H1 (cell line): ENCODE measurements at regions not wholly inside any gene's neighbourhood (a gene's known extent, or its start where the extent isn't known, plus 50 kb on each side); places are given as distances from the start of the nearest gene placed in this dataset.

ENCODE experiments used
- CHD2 ChIP-seq: IDR thresholded peaks from 2 replicates; pipeline ENCODE4 v1.6.1; 2012; ENCODE audit warnings: low read length, improper control_type of control experiment
- TF ChIP-seq, protein P1 (sequence below): fragments of 300-600 bp; sonication (generic); IDR thresholded peaks from 2 replicates; pipeline ENCODE4 v1.7.1; 2012; ENCODE audit warnings: low read length, moderate library complexity, mild to moderate bottlenecking, inconsistent platforms; ENCODE audit not compliant: insufficient replicate concordance

DNA sequence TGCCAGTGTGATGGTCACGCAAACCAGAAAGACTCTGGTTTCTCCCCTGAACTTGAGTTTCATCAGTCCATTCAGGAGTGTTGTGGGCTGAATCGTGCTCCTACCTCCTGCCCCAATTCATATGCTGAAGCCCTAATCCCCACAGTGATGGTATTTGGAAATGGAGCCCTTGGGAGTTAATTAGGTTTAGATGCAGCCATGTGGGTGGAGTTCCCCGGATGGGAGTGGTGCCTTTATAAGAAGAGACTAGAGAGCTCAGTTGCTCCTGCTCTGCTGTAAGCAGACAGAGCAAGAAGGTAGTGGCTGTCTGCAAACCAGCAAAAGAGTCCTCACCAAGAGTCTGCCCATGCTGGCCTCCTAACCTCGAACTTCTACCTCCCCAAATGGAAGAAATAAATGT lies 160.3 kb upstream of the DYNLRB2 start (continued):
- TF ChIP-seq, protein P1, sequence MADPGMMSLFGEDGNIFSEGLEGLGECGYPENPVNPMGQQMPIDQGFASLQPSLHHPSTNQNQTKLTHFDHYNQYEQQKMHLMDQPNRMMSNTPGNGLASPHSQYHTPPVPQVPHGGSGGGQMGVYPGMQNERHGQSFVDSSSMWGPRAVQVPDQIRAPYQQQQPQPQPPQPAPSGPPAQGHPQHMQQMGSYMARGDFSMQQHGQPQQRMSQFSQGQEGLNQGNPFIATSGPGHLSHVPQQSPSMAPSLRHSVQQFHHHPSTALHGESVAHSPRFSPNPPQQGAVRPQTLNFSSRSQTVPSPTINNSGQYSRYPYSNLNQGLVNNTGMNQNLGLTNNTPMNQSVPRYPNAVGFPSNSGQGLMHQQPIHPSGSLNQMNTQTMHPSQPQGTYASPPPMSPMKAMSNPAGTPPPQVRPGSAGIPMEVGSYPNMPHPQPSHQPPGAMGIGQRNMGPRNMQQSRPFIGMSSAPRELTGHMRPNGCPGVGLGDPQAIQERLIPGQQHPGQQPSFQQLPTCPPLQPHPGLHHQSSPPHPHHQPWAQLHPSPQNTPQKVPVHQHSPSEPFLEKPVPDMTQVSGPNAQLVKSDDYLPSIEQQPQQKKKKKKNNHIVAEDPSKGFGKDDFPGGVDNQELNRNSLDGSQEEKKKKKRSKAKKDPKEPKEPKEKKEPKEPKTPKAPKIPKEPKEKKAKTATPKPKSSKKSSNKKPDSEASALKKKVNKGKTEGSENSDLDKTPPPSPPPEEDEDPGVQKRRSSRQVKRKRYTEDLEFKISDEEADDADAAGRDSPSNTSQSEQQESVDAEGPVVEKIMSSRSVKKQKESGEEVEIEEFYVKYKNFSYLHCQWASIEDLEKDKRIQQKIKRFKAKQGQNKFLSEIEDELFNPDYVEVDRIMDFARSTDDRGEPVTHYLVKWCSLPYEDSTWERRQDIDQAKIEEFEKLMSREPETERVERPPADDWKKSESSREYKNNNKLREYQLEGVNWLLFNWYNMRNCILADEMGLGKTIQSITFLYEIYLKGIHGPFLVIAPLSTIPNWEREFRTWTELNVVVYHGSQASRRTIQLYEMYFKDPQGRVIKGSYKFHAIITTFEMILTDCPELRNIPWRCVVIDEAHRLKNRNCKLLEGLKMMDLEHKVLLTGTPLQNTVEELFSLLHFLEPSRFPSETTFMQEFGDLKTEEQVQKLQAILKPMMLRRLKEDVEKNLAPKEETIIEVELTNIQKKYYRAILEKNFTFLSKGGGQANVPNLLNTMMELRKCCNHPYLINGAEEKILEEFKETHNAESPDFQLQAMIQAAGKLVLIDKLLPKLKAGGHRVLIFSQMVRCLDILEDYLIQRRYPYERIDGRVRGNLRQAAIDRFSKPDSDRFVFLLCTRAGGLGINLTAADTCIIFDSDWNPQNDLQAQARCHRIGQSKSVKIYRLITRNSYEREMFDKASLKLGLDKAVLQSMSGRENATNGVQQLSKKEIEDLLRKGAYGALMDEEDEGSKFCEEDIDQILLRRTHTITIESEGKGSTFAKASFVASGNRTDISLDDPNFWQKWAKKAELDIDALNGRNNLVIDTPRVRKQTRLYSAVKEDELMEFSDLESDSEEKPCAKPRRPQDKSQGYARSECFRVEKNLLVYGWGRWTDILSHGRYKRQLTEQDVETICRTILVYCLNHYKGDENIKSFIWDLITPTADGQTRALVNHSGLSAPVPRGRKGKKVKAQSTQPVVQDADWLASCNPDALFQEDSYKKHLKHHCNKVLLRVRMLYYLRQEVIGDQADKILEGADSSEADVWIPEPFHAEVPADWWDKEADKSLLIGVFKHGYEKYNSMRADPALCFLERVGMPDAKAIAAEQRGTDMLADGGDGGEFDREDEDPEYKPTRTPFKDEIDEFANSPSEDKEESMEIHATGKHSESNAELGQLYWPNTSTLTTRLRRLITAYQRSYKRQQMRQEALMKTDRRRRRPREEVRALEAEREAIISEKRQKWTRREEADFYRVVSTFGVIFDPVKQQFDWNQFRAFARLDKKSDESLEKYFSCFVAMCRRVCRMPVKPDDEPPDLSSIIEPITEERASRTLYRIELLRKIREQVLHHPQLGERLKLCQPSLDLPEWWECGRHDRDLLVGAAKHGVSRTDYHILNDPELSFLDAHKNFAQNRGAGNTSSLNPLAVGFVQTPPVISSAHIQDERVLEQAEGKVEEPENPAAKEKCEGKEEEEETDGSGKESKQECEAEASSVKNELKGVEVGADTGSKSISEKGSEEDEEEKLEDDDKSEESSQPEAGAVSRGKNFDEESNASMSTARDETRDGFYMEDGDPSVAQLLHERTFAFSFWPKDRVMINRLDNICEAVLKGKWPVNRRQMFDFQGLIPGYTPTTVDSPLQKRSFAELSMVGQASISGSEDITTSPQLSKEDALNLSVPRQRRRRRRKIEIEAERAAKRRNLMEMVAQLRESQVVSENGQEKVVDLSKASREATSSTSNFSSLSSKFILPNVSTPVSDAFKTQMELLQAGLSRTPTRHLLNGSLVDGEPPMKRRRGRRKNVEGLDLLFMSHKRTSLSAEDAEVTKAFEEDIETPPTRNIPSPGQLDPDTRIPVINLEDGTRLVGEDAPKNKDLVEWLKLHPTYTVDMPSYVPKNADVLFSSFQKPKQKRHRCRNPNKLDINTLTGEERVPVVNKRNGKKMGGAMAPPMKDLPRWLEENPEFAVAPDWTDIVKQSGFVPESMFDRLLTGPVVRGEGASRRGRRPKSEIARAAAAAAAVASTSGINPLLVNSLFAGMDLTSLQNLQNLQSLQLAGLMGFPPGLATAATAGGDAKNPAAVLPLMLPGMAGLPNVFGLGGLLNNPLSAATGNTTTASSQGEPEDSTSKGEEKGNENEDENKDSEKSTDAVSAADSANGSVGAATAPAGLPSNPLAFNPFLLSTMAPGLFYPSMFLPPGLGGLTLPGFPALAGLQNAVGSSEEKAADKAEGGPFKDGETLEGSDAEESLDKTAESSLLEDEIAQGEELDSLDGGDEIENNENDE: no peak
- no peak for TF ChIP-seq CHD2
